ENCODE measurements at regions not wholly inside any gene's neighbourhood (a gene's known extent, or its start where the extent isn't known, plus 50 kb on each side); places are given as distances from the start of the nearest gene placed in this dataset.

GRCh38 chr1:80836505-80836904, 964.2 kb upstream of the ADGRL2 start:
- TF ChIP-seq EP300 (IDR thresholded peaks at IDR 0.05) (no peak), POLR2A (IDR thresholded peaks at IDR 0.05) (no peak), CTCF (IDR thresholded peaks at IDR 0.05) (no peak)

All from sigmoid colon (tissue), 4 donors.